Lower leg skin (tissue), 4 donors: ENCODE measurements at regions not wholly inside any gene's neighbourhood (a gene's known extent, or its start where the extent isn't known, plus 50 kb on each side); places are given as distances from the start of the nearest gene placed in this dataset.
A peak's percentile ranks its signal among the peaks of the same experiment; 100 is the strongest.

Experiments used
- DNase-seq, 2 donors: peaks; one replicate each; pipeline ENCODE4 v3.0.0-alpha.2; 2019; ENCODE audit warnings: low spot score in 2 of 2
- H3K4me3 ChIP-seq: fragments of 200-600 bp; sonication (generic); 2 replicates; pipeline ENCODE4 v1.5.1; 2017; ENCODE audit warnings: mild to moderate bottlenecking, low read depth; ENCODE audit not compliant: poor library complexity, severe bottlenecking
- POLR2A ChIP-seq, 2 donors: fragments of 450-650 bp; IDR thresholded peaks; one replicate each; pipeline ENCODE4 v1.6.1; 2016 to 2017; ENCODE audit warnings: antibody characterized with exemption in 2 of 2, mild to moderate bottlenecking in 1 of 2, moderate library complexity in 1 of 2
- WGBS, 2 donors: methylation state at CpG; one replicate each; pipeline ENCODE4 v1.1.5; 2018; 5-methylcytosine and 5-hydroxymethylcytosine counted together
- intact Hi-C: fragments of 100-400 bp; cut with DNase I; formaldehyde crosslinking; loops from one replicate; pipeline ENCODE4 v1.15.0; 2023; ENCODE audit warnings: low total_unique reads
- TF ChIP-seq, protein P1 (sequence below), 3 donors: fragments of 450-650 bp; IDR thresholded peaks; one replicate each; pipeline ENCODE4 v1.5.1; 2016; ENCODE audit warnings: antibody characterized with exemption in 3 of 3, mild to moderate bottlenecking in 3 of 3, moderate library complexity in 2 of 3

DNA sequence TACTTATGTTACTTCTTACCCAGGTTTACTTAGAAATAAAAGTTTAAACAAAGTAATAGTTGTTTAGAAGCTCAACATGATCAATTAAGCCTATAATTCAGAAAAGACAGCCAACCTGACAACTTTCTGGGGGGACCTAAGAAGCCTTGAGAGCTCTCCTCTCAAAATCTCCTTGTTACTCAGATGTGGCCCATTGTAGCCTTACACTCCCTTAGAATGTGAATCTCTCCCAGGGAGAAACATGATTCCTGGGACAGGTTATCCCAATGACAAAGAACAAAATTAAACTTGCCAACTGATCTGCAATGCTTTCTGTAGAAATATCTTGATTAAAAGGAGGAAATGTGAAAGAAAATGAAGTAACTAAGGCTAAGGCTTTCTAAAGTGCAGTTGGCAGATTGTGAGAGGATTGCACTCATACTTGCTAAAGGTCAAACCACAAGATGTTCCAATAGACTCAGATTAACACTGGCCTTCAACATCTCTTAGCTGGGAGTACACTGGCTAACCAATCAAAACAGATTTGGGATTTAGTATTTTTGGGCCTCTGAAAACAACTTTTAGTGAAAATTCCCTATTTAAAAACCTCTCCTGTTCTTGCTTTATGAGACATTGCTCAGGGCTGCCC, 72.3 kb upstream of the TMX1 start:
- peak in 1 of 2 donors; percentile 24 for DNase-seq
- TF ChIP-seq, protein P1, sequence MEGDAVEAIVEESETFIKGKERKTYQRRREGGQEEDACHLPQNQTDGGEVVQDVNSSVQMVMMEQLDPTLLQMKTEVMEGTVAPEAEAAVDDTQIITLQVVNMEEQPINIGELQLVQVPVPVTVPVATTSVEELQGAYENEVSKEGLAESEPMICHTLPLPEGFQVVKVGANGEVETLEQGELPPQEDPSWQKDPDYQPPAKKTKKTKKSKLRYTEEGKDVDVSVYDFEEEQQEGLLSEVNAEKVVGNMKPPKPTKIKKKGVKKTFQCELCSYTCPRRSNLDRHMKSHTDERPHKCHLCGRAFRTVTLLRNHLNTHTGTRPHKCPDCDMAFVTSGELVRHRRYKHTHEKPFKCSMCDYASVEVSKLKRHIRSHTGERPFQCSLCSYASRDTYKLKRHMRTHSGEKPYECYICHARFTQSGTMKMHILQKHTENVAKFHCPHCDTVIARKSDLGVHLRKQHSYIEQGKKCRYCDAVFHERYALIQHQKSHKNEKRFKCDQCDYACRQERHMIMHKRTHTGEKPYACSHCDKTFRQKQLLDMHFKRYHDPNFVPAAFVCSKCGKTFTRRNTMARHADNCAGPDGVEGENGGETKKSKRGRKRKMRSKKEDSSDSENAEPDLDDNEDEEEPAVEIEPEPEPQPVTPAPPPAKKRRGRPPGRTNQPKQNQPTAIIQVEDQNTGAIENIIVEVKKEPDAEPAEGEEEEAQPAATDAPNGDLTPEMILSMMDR (IDR thresholded peaks at IDR 0.05): no peak
- no peak for TF ChIP-seq POLR2A (IDR thresholded peaks at IDR 0.05)
- intact Hi-C loops: no loop called here

DNA sequence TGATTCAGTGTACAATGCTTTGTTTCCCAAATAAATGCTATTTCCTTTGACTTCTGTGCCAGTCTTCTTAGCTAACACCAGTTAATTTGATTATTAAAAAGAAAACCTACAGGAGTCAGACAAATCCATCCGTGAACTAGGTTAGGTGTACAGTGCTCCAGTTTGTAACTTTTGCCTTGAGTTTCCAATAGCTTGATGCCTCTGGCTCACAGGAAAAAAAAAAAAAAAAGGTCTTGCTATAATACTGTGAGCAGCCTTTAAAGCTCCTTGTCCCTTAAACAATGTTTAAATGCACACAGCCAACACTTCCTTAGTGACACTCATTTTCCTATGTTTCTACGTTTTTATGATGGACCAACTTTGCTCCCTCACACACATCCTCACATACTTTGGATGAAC, 71.8 kb upstream of the TMX1 start:
- intact Hi-C loops: no loop called here
- TF ChIP-seq, protein P1 (IDR thresholded peaks at IDR 0.05): no peak
- no peak for TF ChIP-seq POLR2A (IDR thresholded peaks at IDR 0.05)
- 37 to 51% methylated on average over 2 of the region's 2 CpGs for WGBS, 2 donors

More for the DNA sequence above, 72.3 kb upstream of the TMX1 start:
- no peak overlapping the region for H3K4me3 ChIP-seq

DNA sequence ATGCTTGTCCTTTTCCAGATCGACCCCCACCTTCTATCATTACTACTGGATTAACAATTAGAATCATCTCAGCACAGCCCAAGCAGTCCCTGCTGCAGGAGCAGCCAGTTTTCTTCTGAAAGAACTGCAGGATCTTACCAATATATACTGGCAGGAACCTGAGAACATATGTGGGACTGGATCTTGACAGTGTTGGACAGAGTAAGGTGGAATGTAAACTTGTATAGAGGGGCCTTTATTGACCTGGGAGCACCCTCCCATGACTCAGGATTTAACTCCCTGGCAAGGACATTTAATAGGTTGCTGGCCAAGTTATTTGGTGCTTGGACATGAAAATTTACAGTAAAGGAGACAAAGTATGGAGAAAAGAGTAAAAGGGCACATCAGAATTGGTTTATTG, 66.2 kb upstream of the TMX1 start:
- H3K4me3 ChIP-seq: no peak overlapping the region
- WGBS, 2 donors: 60 to 61% methylated on average over 1 of the region's 1 CpG
- no peak for DNase-seq
- TF ChIP-seq, protein P1 (IDR thresholded peaks at IDR 0.05): no peak
- TF ChIP-seq POLR2A (IDR thresholded peaks at IDR 0.05): no peak
- intact Hi-C loops: no loop called here

More for the DNA sequence above, 71.8 kb upstream of the TMX1 start:
- no peak for DNase-seq
- H3K4me3 ChIP-seq: no peak overlapping the region

DNA sequence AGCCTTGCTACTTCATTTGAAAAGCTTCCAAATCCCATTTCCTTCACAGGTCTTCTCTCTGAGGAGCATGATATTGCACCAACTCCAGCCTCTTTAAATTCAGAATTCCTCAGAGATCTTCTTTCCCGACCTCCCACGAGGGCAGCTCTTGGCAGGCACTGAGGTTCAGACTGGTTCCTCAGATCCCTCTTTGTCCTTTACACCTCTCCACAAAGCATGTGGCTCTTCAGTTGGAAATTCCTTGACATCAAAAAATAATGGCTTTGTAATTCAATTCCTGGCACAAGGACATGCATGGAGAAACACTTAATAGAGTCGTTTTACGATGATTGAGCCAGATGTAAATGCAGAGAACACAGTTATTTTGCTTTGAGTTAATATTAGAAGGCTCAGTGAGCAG, 63.2 kb upstream of the TMX1 start:
- WGBS, 2 donors: 34 to 43% methylated on average over 4 of the region's 4 CpGs
- intact Hi-C loops: no loop called here
- TF ChIP-seq POLR2A (IDR thresholded peaks at IDR 0.05): no peak
- TF ChIP-seq, protein P1 (IDR thresholded peaks at IDR 0.05): no peak
- no peak overlapping the region for H3K4me3 ChIP-seq
- no peak for DNase-seq

DNA sequence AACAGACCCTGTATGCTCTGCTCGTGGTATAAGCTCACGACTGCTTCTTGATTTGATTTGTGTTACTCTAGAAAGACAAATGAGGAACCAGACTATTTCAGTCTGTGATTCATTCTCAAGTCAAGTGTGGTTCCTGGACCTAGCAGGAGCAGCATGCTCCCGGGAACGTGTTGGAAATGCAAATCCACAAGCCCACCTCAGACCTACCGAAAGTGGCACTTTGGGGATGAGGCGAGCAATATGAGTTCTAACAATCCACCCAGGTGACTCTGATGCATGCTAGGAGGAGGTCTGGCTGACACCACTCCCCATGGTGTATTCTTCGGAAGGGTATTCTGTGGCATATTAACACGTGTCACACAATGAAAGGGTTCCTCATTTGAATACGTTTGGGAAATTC, 59.5 kb upstream of the TMX1 start:
- WGBS, 2 donors: 73 to 74% methylated on average over 9 of the region's 9 CpGs
- TF ChIP-seq, protein P1 (IDR thresholded peaks at IDR 0.05): no peak
- no peak for TF ChIP-seq POLR2A (IDR thresholded peaks at IDR 0.05)
- DNase-seq: no peak
- no peak overlapping the region for H3K4me3 ChIP-seq
- intact Hi-C loops: no loop called here

DNA sequence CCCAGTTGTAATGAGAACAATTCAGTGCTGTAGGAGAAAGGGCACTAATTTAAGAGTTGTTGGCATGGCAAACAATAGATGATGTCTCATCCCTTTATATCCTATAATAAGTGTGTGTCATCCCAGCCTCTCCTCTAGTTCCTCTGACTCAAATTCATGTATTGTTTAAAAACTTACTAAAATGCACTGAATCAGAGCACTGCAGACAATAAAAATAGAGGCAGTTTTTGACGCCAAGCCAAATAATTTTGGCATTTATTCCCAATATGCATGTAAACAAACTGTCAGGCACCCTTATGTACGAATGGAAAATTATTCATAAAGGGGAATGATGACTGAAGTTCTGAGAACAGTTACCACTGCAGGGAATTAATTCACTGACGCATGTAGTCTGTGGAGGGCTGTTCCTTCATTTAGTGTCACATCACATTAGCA, 57.9 kb upstream of the TMX1 start:
- intact Hi-C loops: no loop called here
- TF ChIP-seq, protein P1 (IDR thresholded peaks at IDR 0.05): no peak
- no peak for TF ChIP-seq POLR2A (IDR thresholded peaks at IDR 0.05)
- DNase-seq: no peak
- H3K4me3 ChIP-seq: no peak overlapping the region
- 47 to 69% methylated on average over 3 of the region's 3 CpGs for WGBS, 2 donors
